KMS-11 (cell line): ENCODE measurements at regions not wholly inside any gene's neighbourhood (a gene's known extent, or its start where the extent isn't known, plus 50 kb on each side); places are given as distances from the start of the nearest gene placed in this dataset.

Source experiments
- H2AFZ ChIP-seq: fragments of 200-600 bp; sonication (generic); 2 replicates; pipeline ENCODE4 v1.6.1; 2016; ENCODE audit warnings: antibody characterized with exemption, mixed run types, low read depth
- H3K27ac ChIP-seq: fragments of 200-600 bp; sonication (generic); 2 replicates; pipeline ENCODE4 v1.6.1; 2016; ENCODE audit warnings: mild to moderate bottlenecking, mixed run types
- H3K27me3 ChIP-seq: fragments of 200-600 bp; sonication (generic); 2 replicates; pipeline ENCODE4 v1.6.1; 2017; ENCODE audit warnings: mild to moderate bottlenecking, low read depth, mixed run types, moderate library complexity; ENCODE audit not compliant: insufficient read depth
- H3K36me3 ChIP-seq: fragments of 200-600 bp; sonication (generic); 2 replicates; pipeline ENCODE4 v1.6.1; 2017; ENCODE audit warnings: mild to moderate bottlenecking, mixed run types; ENCODE audit not compliant: insufficient read depth
- H3K4me1 ChIP-seq: fragments of 200-600 bp; sonication (generic); 2 replicates; pipeline ENCODE4 v1.6.1; 2016; ENCODE audit warnings: mild to moderate bottlenecking, low read depth, mixed run types; ENCODE audit not compliant: poor library complexity, severe bottlenecking
- H3K4me2 ChIP-seq: fragments of 200-600 bp; sonication (generic); 2 replicates; pipeline ENCODE4 v1.7.0; 2016; ENCODE audit warnings: mild to moderate bottlenecking, mixed run types
- H3K4me3 ChIP-seq: fragments of 200-600 bp; sonication (generic); IDR thresholded peaks from 2 replicates; pipeline ENCODE4 v1.6.1; 2017; ENCODE audit warnings: low read depth, low read length, mixed read lengths; ENCODE audit not compliant: insufficient read depth
- H3K79me2 ChIP-seq: fragments of 200-600 bp; sonication (generic); 2 replicates; pipeline ENCODE4 v1.6.1; 2016; ENCODE audit warnings: low read depth, mixed run types; ENCODE audit not compliant: insufficient read depth
- H3K9ac ChIP-seq: fragments of 200-600 bp; sonication (generic); 2 replicates; pipeline ENCODE4 v1.6.1; 2016; ENCODE audit warnings: mild to moderate bottlenecking, mixed run types
- H4K20me1 ChIP-seq: fragments of 200-600 bp; sonication (generic); 2 replicates; pipeline ENCODE4 v1.6.1; 2016; ENCODE audit warnings: mild to moderate bottlenecking, mixed run types; ENCODE audit not compliant: insufficient read depth
- TF ChIP-seq, protein P1 (sequence below): fragments of 200-600 bp; sonication (generic); conservative IDR thresholded peaks from 2 replicates; pipeline ENCODE4 v1.6.1; 2017; ENCODE audit warnings: low read depth, mild to moderate bottlenecking, antibody characterized with exemption, low read length, moderate library complexity, mixed read lengths

DNA sequence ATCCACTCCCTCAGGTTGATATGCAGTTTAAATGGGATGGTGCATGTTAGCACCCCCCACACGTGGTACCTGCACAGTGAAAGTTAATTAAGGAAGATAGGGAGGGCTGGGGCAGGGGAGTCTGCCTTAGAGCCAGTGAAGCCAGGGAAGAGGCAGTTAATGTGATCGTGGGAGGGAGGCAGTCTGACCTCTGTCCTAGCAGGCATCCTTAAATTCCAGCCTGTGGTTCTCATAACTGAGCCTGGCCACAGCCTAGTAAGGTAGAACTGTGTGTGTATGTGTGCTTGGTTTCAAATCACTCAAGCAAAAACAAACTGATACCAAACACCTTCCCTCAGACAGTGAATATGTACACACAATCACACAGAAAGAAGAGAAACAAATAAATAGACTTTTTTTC is 319.1 kb upstream of the TLE3 start:
- Histone ChIP-seq H3K4me2 (no peak overlapping the region), H3K27ac (no peak overlapping the region), H3K27me3 (no peaks in the 10 kb centered on the region), H3K36me3 (no peaks in the 10 kb centered on the region), H3K4me3 (no peak overlapping the region), H3K79me2 (no peaks in the 10 kb centered on the region), H3K9ac (no peak overlapping the region), H4K20me1 (no peaks in the 10 kb centered on the region), H3K4me1 (no peaks in the 10 kb centered on the region), H2AFZ (no peak overlapping the region)
- TF ChIP-seq, protein P1, sequence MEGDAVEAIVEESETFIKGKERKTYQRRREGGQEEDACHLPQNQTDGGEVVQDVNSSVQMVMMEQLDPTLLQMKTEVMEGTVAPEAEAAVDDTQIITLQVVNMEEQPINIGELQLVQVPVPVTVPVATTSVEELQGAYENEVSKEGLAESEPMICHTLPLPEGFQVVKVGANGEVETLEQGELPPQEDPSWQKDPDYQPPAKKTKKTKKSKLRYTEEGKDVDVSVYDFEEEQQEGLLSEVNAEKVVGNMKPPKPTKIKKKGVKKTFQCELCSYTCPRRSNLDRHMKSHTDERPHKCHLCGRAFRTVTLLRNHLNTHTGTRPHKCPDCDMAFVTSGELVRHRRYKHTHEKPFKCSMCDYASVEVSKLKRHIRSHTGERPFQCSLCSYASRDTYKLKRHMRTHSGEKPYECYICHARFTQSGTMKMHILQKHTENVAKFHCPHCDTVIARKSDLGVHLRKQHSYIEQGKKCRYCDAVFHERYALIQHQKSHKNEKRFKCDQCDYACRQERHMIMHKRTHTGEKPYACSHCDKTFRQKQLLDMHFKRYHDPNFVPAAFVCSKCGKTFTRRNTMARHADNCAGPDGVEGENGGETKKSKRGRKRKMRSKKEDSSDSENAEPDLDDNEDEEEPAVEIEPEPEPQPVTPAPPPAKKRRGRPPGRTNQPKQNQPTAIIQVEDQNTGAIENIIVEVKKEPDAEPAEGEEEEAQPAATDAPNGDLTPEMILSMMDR: no peak

DNA sequence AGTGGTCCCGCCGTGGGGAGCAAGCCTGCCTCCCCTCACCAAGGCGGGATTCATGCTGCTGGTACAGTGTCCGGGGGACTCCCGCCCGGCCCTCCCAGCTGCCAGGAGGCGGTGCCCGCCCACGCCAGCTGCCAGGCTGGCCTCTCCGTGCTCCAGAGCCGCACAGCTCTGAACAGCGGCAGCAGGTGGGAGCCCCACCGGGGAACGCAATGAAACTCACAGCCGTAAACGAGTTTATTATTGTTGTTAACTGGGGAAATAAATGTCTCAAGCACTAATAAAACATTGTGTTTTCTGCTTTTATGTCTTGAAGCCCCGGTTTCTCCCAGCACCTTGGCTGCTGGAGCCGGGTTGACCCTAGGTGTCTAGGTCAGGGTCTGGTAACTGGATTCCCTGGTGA is 317.7 kb upstream of the TLE3 start:
- H2AFZ ChIP-seq: no peak overlapping the region
- H3K4me3 ChIP-seq: no peak overlapping the region
- H3K9ac ChIP-seq: no peak overlapping the region
- H3K27ac ChIP-seq: no peak overlapping the region
- H3K27me3 ChIP-seq: no peaks in the 10 kb centered on the region
- H3K36me3 ChIP-seq: no peaks in the 10 kb centered on the region
- no peaks in the 10 kb centered on the region for H3K79me2 ChIP-seq
- H3K4me2 ChIP-seq: no peak overlapping the region
- peaks cover 7% of the 10 kb centered on the region for H3K4me1 ChIP-seq
- no peaks in the 10 kb centered on the region for H4K20me1 ChIP-seq
- TF ChIP-seq, protein P1: no peak

DNA sequence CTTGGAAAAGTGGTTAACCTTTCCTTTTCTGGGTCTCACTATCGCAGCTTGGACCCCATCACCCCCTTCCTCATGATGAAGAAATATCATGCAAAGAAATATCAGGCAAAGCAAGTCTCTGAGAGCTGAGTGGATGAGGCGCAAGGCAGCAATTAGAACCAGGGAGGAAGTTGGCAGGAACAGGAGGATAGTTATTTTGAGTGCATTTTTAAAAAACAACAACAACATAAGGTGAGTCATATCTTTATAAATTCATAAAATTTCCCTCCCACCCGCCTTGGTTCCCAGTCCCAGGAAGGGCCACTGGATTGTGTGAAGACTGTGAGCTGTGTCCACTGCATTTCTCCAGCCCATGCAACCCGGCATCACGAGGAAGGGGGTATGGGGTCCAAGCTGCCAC is 316.9 kb upstream of the TLE3 start:
- H2AFZ ChIP-seq: no peak overlapping the region
- H3K27me3 ChIP-seq: no peaks in the 10 kb centered on the region
- TF ChIP-seq, protein P1: no peak
- H4K20me1 ChIP-seq: no peaks in the 10 kb centered on the region
- no peak overlapping the region for H3K4me3 ChIP-seq
- H3K36me3 ChIP-seq: no peaks in the 10 kb centered on the region
- H3K4me1 ChIP-seq: peaks cover 15% of the 10 kb centered on the region
- no peaks in the 10 kb centered on the region for H3K79me2 ChIP-seq
- H3K4me2 ChIP-seq: no peak overlapping the region
- H3K27ac ChIP-seq: no peak overlapping the region
- H3K9ac ChIP-seq: no peak overlapping the region

DNA sequence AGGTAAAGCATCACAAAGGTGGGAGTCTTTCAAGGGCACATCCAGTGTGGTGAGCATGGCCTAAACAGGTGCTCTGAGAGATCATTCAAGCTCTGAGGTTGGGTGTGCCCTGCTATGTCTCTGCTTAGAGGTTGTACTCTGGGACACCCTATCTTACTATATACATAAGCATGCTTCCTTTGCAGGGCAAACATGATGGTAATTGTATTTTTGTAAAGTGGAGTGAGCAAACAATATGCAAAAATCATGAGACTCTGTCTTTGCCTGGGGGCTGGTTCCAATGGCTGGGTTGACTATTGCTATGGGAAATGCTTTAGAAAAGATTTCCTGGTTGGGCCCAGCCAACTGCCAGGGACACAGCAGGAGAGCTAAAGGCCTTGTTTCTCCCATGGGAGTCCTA is 315.1 kb upstream of the TLE3 start:
- H2AFZ ChIP-seq: no peak overlapping the region
- H3K79me2 ChIP-seq: no peaks in the 10 kb centered on the region
- TF ChIP-seq, protein P1: no peak
- H3K4me2 ChIP-seq: no peak overlapping the region
- no peaks in the 10 kb centered on the region for H4K20me1 ChIP-seq
- no peaks in the 10 kb centered on the region for H3K36me3 ChIP-seq
- peaks cover 24% of the 10 kb centered on the region for H3K4me1 ChIP-seq
- H3K27ac ChIP-seq: no peak overlapping the region
- no peak overlapping the region for H3K4me3 ChIP-seq
- no peak overlapping the region for H3K9ac ChIP-seq
- H3K27me3 ChIP-seq: no peaks in the 10 kb centered on the region
